Activated T-helper 1 cell treated with anti-CD3 and anti-CD28 coated beads, Interleukin-12 subunit alpha, Interleukin-12 subunit beta, Interleukin-2, Interleukin-4 antibody, amounts not matched to agents 30 ng/mL and 10 ng/mL and 1 ng/mL, durations not matched to agents 14 hours and 24 hours and 36 hours (primary cell): ENCODE measurements at regions not wholly inside any gene's neighbourhood (a gene's known extent, or its start where the extent isn't known, plus 50 kb on each side); places are given as distances from the start of the nearest gene placed in this dataset.

Experiments
- DNase-seq: peaks from one replicate; pipeline ENCODE4 v3.0.0; 2021; ENCODE audit warnings: low spot score
- H3K27ac Mint-ChIP-seq: one replicate; pipeline ENCODE4 v1.8.0; 2021; ENCODE audit warnings: mild to moderate bottlenecking, mixed read lengths
- H3K27me3 Mint-ChIP-seq: one replicate; pipeline ENCODE4 v1.8.0; 2022; ENCODE audit warnings: mild to moderate bottlenecking, moderate library complexity, mixed read lengths; ENCODE audit not compliant: insufficient read depth
- H3K36me3 Mint-ChIP-seq: one replicate; pipeline ENCODE4 v1.8.0; 2021; ENCODE audit warnings: low read depth, mixed read lengths
- H3K4me1 Mint-ChIP-seq: one replicate; pipeline ENCODE4 v1.8.0; 2021; ENCODE audit warnings: low read depth, mixed read lengths
- H3K4me3 Mint-ChIP-seq: one replicate; pipeline ENCODE4 v1.8.0; 2021; ENCODE audit warnings: mild to moderate bottlenecking, moderate library complexity, mixed read lengths
- H3K9me3 Mint-ChIP-seq: one replicate; pipeline ENCODE4 v1.8.0; 2021; ENCODE audit warnings: mixed read lengths
- intact Hi-C: fragments of 100-400 bp; cut with micrococcal nuclease; formaldehyde crosslinking; loops from one replicate; pipeline ENCODE4 v1.15.1; 2024

DNA sequence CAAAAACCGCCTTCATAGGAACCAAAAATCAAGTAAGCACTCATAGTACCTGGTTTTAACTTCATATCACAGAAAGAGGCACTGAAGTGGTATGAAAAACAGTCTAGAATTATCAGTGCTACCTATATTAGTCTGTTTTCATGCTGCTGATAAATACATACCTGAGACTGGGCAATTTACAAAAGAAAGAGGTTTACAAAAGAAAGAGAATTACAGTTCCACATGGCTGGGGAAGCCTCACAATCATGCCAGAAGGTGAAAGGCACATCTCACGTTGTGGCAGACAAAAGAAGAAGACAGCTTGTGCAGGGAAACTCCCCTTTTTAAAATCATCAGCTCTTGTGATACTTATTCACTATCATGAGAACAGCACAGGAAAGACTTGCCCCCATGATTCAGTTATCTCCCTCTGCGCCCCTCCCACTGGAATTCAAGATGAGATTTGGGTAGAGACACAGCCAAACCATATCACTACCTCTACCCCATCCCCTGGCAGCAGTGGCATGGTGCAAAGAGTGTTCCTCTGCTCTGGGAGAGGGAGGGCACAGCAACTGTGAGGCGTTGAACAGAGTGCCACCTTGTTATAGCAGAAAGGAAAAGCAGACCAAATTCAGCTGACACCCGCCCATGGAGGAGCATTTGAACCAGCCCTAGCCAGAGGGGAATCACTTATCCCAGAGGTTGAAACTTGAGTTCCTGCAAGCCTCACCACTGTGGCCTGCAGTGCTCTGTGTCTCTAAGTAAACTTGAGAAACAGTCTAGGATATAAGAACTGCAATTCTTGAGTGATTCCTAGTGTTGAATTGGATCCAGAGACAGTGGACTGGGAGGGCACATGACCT, 61.9 kb upstream of the PTPRZ1 start:
- no peak overlapping the region for H3K27ac Mint-ChIP-seq
- intact Hi-C loops: no loop called here
- H3K4me3 Mint-ChIP-seq: no peak overlapping the region
- H3K27me3 Mint-ChIP-seq: no peaks in the 10 kb centered on the region
- H3K9me3 Mint-ChIP-seq: peaks cover 7% of the 10 kb centered on the region
- no peaks in the 10 kb centered on the region for H3K4me1 Mint-ChIP-seq
- H3K36me3 Mint-ChIP-seq: no peaks in the 10 kb centered on the region
- no peak for DNase-seq

DNA sequence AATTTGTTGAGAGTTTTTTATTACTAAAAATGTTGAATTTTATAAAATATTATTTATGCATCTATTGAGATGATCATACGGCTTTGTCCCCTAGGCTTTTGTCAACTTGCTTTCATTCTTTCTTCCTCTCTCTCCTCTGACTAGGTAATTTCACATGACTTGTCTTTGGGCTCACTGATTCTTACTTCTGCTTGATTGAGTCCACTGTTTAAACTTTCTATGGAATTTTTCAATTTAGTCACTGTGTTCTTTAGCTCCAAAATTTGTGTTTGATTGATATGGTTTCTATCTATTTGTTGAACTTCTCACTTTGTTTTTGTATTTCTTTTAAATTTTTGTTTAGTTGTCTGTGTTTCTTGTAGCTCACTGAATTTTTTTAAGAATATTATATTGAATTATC, 65.9 kb upstream of the PTPRZ1 start:
- H3K27me3 Mint-ChIP-seq: no peaks in the 10 kb centered on the region
- H3K4me1 Mint-ChIP-seq: no peaks in the 10 kb centered on the region
- no peak for DNase-seq
- H3K4me3 Mint-ChIP-seq: no peak overlapping the region
- H3K9me3 Mint-ChIP-seq: peaks cover 7% of the 10 kb centered on the region
- H3K27ac Mint-ChIP-seq: no peak overlapping the region
- intact Hi-C loops: no loop called here
- no peaks in the 10 kb centered on the region for H3K36me3 Mint-ChIP-seq

DNA sequence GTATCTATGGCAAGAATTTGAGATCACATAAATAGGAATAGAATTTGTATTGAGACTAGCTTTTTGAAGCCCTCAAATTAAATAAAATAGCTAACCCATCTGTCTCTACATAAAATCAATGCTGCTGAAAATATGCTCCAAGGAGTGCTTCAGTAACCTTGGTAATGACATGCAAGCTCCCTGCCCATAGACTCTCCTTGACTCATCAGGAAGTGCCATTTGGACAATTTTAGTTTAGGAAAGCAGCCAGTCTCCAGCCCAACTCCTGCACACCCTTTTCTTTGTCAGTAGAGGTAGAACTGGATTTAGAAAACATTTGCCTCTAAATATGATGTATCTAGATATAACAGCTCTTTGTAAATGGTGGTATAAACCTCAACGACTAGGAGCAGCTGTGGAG, 69.9 kb upstream of the PTPRZ1 start:
- H3K27ac Mint-ChIP-seq: no peak overlapping the region
- H3K4me3 Mint-ChIP-seq: no peak overlapping the region
- H3K27me3 Mint-ChIP-seq: no peaks in the 10 kb centered on the region
- no peaks in the 10 kb centered on the region for H3K4me1 Mint-ChIP-seq
- intact Hi-C loops: no loop called here
- no peak for DNase-seq
- H3K36me3 Mint-ChIP-seq: no peaks in the 10 kb centered on the region
- peaks cover 7% of the 10 kb centered on the region for H3K9me3 Mint-ChIP-seq

DNA sequence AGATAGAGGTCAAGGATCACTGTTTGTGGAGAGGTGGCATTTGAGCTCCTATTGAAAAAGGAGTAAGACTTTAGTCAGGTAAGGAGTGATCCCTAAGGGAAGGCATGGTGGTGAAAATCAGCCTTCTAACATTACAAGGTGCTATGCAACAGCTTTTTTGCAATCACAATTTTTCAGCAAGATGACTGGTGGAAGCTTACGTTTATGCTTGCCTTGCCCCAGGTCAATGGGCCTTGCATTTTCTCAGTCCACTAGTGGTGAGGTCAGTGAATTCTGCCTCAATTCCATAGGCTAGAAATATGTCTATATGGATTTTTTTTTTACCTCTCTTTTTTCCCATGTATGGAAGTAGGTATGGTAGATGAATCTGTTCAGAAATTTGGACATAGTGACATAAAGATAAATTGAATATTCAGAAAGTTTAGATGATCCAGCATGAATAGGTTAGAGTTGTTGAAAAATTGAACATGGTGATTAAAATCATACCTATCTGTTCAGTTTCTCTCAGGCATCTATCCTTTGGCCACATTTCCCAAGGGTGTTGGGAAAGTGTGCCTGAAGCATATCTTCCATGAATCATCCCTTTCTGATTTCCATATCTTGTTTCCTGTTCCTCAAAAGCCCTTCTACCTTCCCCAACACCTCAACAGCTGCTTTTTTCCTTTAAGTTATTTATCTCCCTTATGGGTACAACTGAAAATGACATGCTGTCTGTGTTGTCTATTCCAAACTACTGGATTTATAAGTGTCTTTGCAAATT, 71.9 kb upstream of the PTPRZ1 start:
- H3K27me3 Mint-ChIP-seq: no peaks in the 10 kb centered on the region
- H3K36me3 Mint-ChIP-seq: no peaks in the 10 kb centered on the region
- no peaks in the 10 kb centered on the region for H3K4me1 Mint-ChIP-seq
- H3K4me3 Mint-ChIP-seq: no peak overlapping the region
- no peak for DNase-seq
- no peaks in the 10 kb centered on the region for H3K9me3 Mint-ChIP-seq
- H3K27ac Mint-ChIP-seq: no peak overlapping the region
- intact Hi-C loops: no loop called here

DNA sequence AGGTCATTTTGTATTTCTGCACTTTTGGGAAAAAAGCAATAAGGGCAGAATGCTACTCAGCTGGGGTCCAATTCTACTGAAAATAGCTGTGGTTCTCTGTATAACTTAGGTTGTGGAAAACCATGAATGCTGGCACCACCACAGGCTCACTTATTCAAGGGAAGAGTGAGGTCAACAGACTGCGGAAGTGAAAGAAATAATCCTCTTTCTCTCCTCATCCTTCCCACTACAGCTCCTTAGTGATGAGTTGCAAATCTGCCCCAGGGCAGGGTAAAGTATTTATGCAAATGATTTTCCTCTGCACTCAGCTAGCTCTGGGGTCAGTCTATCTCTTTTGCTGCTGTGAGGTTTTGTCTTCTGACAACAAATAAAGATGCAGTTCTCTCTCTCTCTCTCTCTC, 74.1 kb upstream of the PTPRZ1 start:
- Mint-ChIP-seq H3K27ac (no peak overlapping the region), H3K36me3 (no peaks in the 10 kb centered on the region), H3K4me1 (no peaks in the 10 kb centered on the region), H3K9me3 (no peaks in the 10 kb centered on the region), H3K27me3 (no peaks in the 10 kb centered on the region), H3K4me3 (no peak overlapping the region)
- DNase-seq: no peak
- intact Hi-C loops: no loop called here

DNA sequence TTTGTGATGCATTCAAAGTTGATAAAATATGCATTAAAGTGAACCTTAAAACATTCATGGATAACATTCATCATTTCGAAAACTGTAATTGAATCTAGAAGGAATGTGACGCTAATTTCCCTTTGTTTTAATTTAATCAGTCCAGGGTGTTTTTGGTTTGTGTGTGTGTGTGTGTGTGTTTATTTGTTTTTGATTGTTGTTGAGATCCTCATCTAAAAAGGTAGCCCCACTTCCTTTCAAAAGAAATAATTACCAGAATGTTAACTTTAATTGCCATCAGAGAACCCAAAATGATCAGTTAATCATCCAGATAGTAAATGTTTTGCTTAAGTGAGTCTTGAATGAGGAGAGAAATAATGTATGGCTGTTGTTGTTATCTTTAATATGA, 74.5 kb upstream of the PTPRZ1 start:
- Mint-ChIP-seq H3K27ac (no peak overlapping the region), H3K4me1 (no peaks in the 10 kb centered on the region), H3K9me3 (no peaks in the 10 kb centered on the region), H3K36me3 (no peaks in the 10 kb centered on the region), H3K27me3 (no peaks in the 10 kb centered on the region), H3K4me3 (no peak overlapping the region)
- intact Hi-C loops: no loop called here
- no peak for DNase-seq

DNA sequence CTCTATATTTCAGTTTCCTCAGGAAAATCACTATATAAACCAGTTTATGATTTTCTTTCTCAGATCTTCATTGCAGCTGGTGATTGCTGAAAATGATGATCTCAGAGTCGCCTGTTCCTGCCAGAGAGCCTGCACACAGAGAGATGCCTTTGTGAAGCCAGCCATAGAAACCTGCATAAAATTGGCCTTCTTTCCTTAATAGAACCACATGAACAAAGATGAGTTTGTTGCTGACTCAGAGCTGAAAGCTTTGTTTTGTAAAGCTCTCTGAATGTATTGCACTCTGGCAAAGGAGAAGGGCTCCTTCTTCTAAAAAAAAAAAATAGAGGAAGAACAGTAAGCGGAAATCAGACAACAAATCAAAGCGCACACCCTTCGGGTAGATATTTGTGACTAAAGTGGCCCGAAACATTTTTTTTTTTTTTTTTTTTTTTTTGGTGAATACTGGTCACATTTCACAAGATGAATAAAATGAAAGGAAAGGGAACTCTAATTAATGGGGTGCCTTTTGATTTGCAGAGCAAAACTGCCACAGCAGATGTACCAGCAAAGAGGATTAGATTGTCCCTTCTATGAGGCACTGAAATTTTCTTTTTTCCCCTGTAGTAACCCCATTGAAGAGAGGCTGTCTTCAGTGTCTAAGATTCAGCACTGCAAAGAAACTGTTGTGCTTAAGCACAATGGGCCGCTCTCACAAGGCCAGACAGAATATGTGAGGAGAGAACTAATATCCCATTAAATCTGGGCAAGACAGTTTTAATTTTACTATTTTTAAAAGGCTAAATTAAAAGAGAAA, 75.1 kb upstream of the PTPRZ1 start:
- Mint-ChIP-seq H3K27me3 (no peaks in the 10 kb centered on the region), H3K36me3 (no peaks in the 10 kb centered on the region), H3K9me3 (no peaks in the 10 kb centered on the region), H3K4me1 (no peaks in the 10 kb centered on the region), H3K4me3 (no peak overlapping the region), H3K27ac (no peak overlapping the region)
- no peak for DNase-seq
- intact Hi-C loops: no loop called here

DNA sequence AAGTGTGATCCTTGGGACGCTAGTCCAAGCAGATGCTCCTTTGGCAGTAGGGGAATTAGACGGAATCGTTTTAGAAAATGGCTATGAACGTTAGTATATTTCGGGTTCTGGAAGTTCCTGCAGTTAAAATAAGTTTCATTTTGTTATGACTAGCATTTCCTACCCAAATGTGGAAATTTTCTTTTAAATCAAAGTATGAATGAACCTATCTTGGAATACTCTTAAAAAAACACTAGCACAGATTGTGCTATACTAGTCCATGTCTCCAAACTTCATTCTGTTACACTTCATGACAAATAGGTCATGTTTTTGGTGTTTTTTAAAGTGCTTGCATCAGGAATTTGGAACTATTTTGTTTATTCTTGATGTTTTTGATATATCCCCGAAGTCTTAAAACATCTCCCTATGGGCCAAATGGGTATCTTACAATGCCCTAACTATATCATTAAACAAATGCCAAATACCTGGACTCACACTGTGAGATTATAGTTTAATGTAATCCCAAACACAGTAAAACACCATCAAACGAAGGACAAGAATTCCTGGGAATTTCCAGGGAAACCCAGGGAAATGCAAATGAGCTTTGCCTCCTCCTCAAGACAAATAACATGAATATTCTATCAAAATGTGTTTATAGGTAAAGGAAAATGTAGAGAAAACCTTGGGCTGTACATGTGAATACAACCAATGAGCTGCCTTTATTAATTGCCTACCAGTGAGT, 75.9 kb upstream of the PTPRZ1 start:
- H3K36me3 Mint-ChIP-seq: no peaks in the 10 kb centered on the region
- intact Hi-C loops: no loop called here
- DNase-seq: no peak
- H3K4me1 Mint-ChIP-seq: no peaks in the 10 kb centered on the region
- H3K27me3 Mint-ChIP-seq: no peaks in the 10 kb centered on the region
- H3K9me3 Mint-ChIP-seq: no peaks in the 10 kb centered on the region
- no peak overlapping the region for H3K27ac Mint-ChIP-seq
- no peak overlapping the region for H3K4me3 Mint-ChIP-seq

DNA sequence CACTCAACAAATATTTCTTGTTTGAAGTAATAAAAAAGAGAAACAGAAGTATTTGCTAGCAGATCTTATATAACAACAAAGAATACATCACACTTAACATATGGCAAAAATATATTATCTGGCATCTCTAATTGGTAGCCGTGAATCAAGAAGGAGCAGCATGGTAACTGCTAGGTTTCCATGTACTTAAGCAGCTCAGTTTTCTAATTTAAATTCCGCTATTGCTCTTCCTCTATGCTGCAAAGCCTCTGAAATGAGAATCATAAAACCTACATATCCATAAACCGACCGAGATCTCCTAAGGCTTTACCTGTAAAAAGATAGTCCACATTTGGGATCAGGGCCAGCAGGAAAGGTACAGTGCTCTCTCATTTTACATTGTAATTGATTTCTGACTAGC, 76.6 kb upstream of the PTPRZ1 start:
- intact Hi-C loops: no loop called here
- no peaks in the 10 kb centered on the region for H3K36me3 Mint-ChIP-seq
- no peaks in the 10 kb centered on the region for H3K9me3 Mint-ChIP-seq
- no peak for DNase-seq
- H3K27ac Mint-ChIP-seq: no peak overlapping the region
- H3K27me3 Mint-ChIP-seq: no peaks in the 10 kb centered on the region
- no peaks in the 10 kb centered on the region for H3K4me1 Mint-ChIP-seq
- no peak overlapping the region for H3K4me3 Mint-ChIP-seq

DNA sequence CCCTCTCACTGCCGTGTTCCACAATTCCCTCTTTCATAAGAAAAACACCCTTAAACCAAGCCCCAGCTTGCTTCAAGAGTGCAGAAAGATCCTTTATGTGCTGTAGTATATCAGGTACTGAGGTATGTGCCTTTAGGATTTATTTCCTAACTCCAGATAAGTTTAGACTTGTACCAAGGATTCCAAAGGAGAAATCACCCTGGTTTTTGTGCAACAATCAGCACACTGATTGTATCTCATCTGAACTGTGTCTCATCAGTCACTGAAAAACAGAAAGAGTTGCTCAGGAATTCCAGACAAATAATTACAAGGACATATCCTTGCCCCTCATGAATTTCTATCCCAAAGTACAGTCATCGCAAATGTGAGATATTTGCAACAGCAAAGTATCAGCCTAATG, 77.2 kb upstream of the PTPRZ1 start:
- H3K27me3 Mint-ChIP-seq: no peaks in the 10 kb centered on the region
- DNase-seq: no peak
- H3K4me1 Mint-ChIP-seq: no peaks in the 10 kb centered on the region
- no peak overlapping the region for H3K4me3 Mint-ChIP-seq
- H3K27ac Mint-ChIP-seq: no peak overlapping the region
- no peaks in the 10 kb centered on the region for H3K36me3 Mint-ChIP-seq
- intact Hi-C loops: no loop called here
- no peaks in the 10 kb centered on the region for H3K9me3 Mint-ChIP-seq

DNA sequence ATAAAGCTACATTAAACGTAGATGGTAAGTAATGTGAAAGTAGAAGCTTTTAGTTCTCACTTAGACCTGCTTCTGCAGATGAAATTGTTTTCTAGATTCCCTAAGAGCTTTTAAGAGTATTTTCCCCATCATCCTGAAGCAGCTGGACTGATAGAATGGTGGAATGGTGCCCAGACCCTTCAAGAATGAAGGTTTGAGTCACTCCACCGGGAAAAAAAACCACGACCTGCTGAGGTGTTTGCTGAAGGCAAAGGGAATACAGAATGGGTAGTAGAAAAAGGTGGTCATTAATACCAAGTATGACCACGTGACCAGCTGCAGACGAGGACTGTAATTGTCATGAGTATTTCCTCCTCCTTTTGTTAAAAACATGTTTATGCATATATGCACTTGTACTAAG, 79.2 kb upstream of the PTPRZ1 start:
- Mint-ChIP-seq H3K4me1 (no peaks in the 10 kb centered on the region), H3K4me3 (no peak overlapping the region), H3K36me3 (no peaks in the 10 kb centered on the region), H3K27ac (no peak overlapping the region), H3K27me3 (no peaks in the 10 kb centered on the region), H3K9me3 (no peaks in the 10 kb centered on the region)
- DNase-seq: no peak
- intact Hi-C loops: loop anchor here (1.0 kb wide), 1 partner anchor 12 kb away; no protein-coding TSS in a partner anchor

DNA sequence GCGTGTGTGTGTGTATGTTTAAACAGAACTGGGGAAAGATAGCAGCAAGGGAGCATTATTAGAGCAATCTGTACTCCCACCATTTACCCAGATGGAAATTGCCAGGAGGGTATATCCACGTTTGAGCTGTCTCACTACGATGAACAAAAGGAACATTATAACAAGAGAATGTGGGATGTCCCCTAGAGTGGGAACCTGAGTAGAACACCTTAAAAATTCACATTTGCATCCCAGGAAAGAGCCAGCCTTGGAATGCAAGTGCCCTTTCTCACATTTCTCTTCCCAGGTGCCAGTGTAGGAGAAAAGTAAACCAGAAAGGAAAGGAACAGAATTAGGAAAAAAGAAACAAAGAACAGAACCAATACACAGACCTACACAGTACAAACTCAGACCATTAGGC, 95.3 kb upstream of the PTPRZ1 start:
- Mint-ChIP-seq H3K4me1 (no peaks in the 10 kb centered on the region), H3K9me3 (no peaks in the 10 kb centered on the region), H3K36me3 (no peaks in the 10 kb centered on the region), H3K4me3 (no peak overlapping the region), H3K27ac (no peak overlapping the region), H3K27me3 (no peaks in the 10 kb centered on the region)
- intact Hi-C loops: no loop called here
- DNase-seq: no peak
